ENCODE measurements at regions not wholly inside any gene's neighbourhood (a gene's known extent, or its start where the extent isn't known, plus 50 kb on each side); places are given as distances from the start of the nearest gene placed in this dataset.

- H3K9me3 ChIP-seq (ENCODE audit: control insufficient read depth in 4 of 4, low read length in 3 of 4) = peaks cover 0 to 2% (median 0%) of the 10 kb centered on the region in 4 donors
- no peak overlapping the region for H3K4me3 ChIP-seq (ENCODE audit: low read depth in 1 of 3, low read length in 3 of 3)
- no peaks in the 10 kb centered on the region for H3K4me1 ChIP-seq (ENCODE audit: control insufficient read depth in 4 of 4, insufficient read depth in 4 of 4, low read length in 3 of 4)
- no peaks in the 10 kb centered on the region for H3K27me3 ChIP-seq (ENCODE audit: control insufficient read depth in 4 of 4, insufficient read depth in 4 of 4, low read length in 3 of 4)
- TF ChIP-seq ATF3 (IDR thresholded peaks at IDR 0.05) (no peak), FOXA2 (IDR thresholded peaks at IDR 0.05) (no peak), MAX (IDR thresholded peaks at IDR 0.05) (no peak), EGR1 (IDR thresholded peaks at IDR 0.05; ENCODE audit: low read depth in 2 of 2) (no peak), TAF1 (conservative IDR thresholded peaks at IDR 0.05) (no peak), GABPA (IDR thresholded peaks at IDR 0.05 in 1 of 2, conservative IDR thresholded peaks at IDR 0.05 in 1 of 2) (no peak), HNF4G (IDR thresholded peaks at IDR 0.05) (no peak), REST (IDR thresholded peaks at IDR 0.05) (no peak), CTCF (IDR thresholded peaks at IDR 0.05; ENCODE audit: low read depth, low read length, missing input control) (no peak), RXRA (IDR thresholded peaks at IDR 0.05) (no peak), JUND (IDR thresholded peaks at IDR 0.05) (no peak), SP1 (IDR thresholded peaks at IDR 0.05) (no peak), RAD21 (IDR thresholded peaks at IDR 0.05) (no peak), FOXA1 (IDR thresholded peaks at IDR 0.05) (no peak), NR2F2 (IDR thresholded peaks at IDR 0.05) (no peak)
- H3K36me3 ChIP-seq (ENCODE audit: control insufficient read depth in 4 of 4, insufficient read depth in 3 of 4, low read depth in 1 of 4, low read length in 3 of 4) = peaks cover 0 to 2% (median 0%) of the 10 kb centered on the region in 4 donors
- no peak for DNase-seq (ENCODE audit: low spot score)
- H3K9ac ChIP-seq (ENCODE audit: low read depth in 1 of 2, low read length in 2 of 2) = no peak overlapping the region
- H3K27ac ChIP-seq (ENCODE audit: low read depth in 1 of 2, low read length in 2 of 2) = no peak overlapping the region
- 97% methylated on average over 1 of the region's 1 CpG for WGBS
Measured at GRCh38 chrX:124518885-124519284, 172.5 kb downstream of the SH2D1A start.

GRCh38 chrX:124524852-124525251 is 178.5 kb downstream of the SH2D1A start:
- DNase-seq (ENCODE audit: low spot score) = no peak
- peaks cover 0 to 2% (median 0%) of the 10 kb centered on the region in 4 donors for H3K36me3 ChIP-seq (ENCODE audit: control insufficient read depth in 4 of 4, insufficient read depth in 3 of 4, low read depth in 1 of 4, low read length in 3 of 4)
- no peak overlapping the region for H3K27ac ChIP-seq (ENCODE audit: low read depth in 1 of 2, low read length in 2 of 2)
- H3K9ac ChIP-seq (ENCODE audit: low read depth in 1 of 2, low read length in 2 of 2) = no peak overlapping the region
- no peaks in the 10 kb centered on the region for H3K4me1 ChIP-seq (ENCODE audit: control insufficient read depth in 4 of 4, insufficient read depth in 4 of 4, low read length in 3 of 4)
- no peaks in the 10 kb centered on the region for H3K27me3 ChIP-seq (ENCODE audit: control insufficient read depth in 4 of 4, insufficient read depth in 4 of 4, low read length in 3 of 4)
- 89% methylated on average over 3 of the region's 3 CpGs for WGBS
- no peak overlapping the region for H3K4me3 ChIP-seq (ENCODE audit: low read depth in 1 of 3, low read length in 3 of 3)
- H3K9me3 ChIP-seq (ENCODE audit: control insufficient read depth in 4 of 4, low read length in 3 of 4) = no peaks in the 10 kb centered on the region
- TF ChIP-seq ATF3 (IDR thresholded peaks at IDR 0.05) = no peak
- TF ChIP-seq REST (IDR thresholded peaks at IDR 0.05) = no peak
- no peak for TF ChIP-seq RXRA (IDR thresholded peaks at IDR 0.05)
- no peak for TF ChIP-seq FOXA1 (IDR thresholded peaks at IDR 0.05)
- TF ChIP-seq SP1 (IDR thresholded peaks at IDR 0.05) = no peak
- TF ChIP-seq TAF1 (conservative IDR thresholded peaks at IDR 0.05) = no peak
- TF ChIP-seq HNF4G (IDR thresholded peaks at IDR 0.05) = no peak
- no peak for TF ChIP-seq YY1 (IDR thresholded peaks at IDR 0.05)
- no peak for TF ChIP-seq FOXA2 (IDR thresholded peaks at IDR 0.05)
- TF ChIP-seq JUND (IDR thresholded peaks at IDR 0.05) = no peak
- TF ChIP-seq EGR1 (IDR thresholded peaks at IDR 0.05; ENCODE audit: low read depth in 2 of 2) = no peak
